ENCODE measurements at regions not wholly inside any gene's neighbourhood (a gene's known extent, or its start where the extent isn't known, plus 50 kb on each side); places are given as distances from the start of the nearest gene placed in this dataset.
"Not testable (repeated sequence)": the region's sequence is repeated elsewhere in the genome, so short reads cannot be mapped to it uniquely, and the experiment has no call there.

GRCh38 chr12:93229494-93230325 is 148.0 kb upstream of the NUDT4 start:
- Mint-ChIP-seq H3K9me3 (no peaks in the 10 kb centered on the region), H3K4me3 (ENCODE audit: low read depth) (no peak overlapping the region), H3K27ac (no peak overlapping the region), H3K36me3 (ENCODE audit: low read depth) (no peaks in the 10 kb centered on the region), H3K4me1 (ENCODE audit: low read depth) (no peaks in the 10 kb centered on the region), H3K27me3 (ENCODE audit: low read depth) (peaks cover 6% of the 10 kb centered on the region)
- DNase-seq (ENCODE audit: low spot score): no peak
- intact Hi-C loops (cut with micrococcal nuclease): no loop called here

GRCh38 chr12:93230326-93230720 is 147.4 kb upstream of the NUDT4 start:
- no peaks in the 10 kb centered on the region for H3K4me1 Mint-ChIP-seq (ENCODE audit: low read depth)
- H3K27me3 Mint-ChIP-seq (ENCODE audit: low read depth): peaks cover 6% of the 10 kb centered on the region
- H3K27ac Mint-ChIP-seq: no peak overlapping the region
- intact Hi-C loops (cut with micrococcal nuclease): no loop called here
- DNase-seq (ENCODE audit: low spot score): no peak
- no peak overlapping the region for H3K4me3 Mint-ChIP-seq (ENCODE audit: low read depth)
- H3K36me3 Mint-ChIP-seq (ENCODE audit: low read depth): no peaks in the 10 kb centered on the region
- H3K9me3 Mint-ChIP-seq: no peaks in the 10 kb centered on the region

GRCh38 chr12:93231938-93232337 is 145.8 kb upstream of the NUDT4 start:
- H3K27me3 Mint-ChIP-seq (ENCODE audit: low read depth): peaks cover 6% of the 10 kb centered on the region
- H3K27ac Mint-ChIP-seq: no peak overlapping the region
- no peaks in the 10 kb centered on the region for H3K4me1 Mint-ChIP-seq (ENCODE audit: low read depth)
- no peak overlapping the region for H3K4me3 Mint-ChIP-seq (ENCODE audit: low read depth)
- H3K9me3 Mint-ChIP-seq: no peaks in the 10 kb centered on the region
- H3K36me3 Mint-ChIP-seq (ENCODE audit: low read depth): no peaks in the 10 kb centered on the region
- DNase-seq (ENCODE audit: low spot score): no peak
- intact Hi-C loops (cut with micrococcal nuclease): no loop called here

DNA sequence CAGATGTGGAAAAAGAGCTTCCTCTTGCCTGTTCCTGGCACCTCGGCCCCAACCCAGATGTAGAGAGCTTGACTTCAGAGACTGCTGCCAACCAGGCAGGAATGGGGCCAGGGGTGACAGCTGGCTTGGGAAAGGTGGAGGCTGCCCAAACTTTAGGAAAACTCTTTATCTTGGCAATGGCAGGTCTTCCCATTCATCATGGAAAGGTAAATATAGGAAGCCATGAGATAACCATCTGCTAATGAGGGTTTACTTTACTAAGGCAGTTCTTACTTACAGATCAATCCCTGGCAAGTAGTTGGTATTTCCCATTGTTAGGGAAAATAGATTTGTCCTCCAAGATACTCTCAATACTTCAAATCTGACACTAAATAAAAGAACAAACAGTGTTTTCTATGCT is 143.1 kb upstream of the NUDT4 start:
- intact Hi-C loops (cut with micrococcal nuclease): no loop called here
- H3K4me1 Mint-ChIP-seq (ENCODE audit: low read depth): no peaks in the 10 kb centered on the region
- H3K27ac Mint-ChIP-seq: no peak overlapping the region
- H3K4me3 Mint-ChIP-seq (ENCODE audit: low read depth): no peak overlapping the region
- DNase-seq (ENCODE audit: low spot score): no peak
- H3K9me3 Mint-ChIP-seq: peaks cover 2% of the 10 kb centered on the region
- no peaks in the 10 kb centered on the region for H3K36me3 Mint-ChIP-seq (ENCODE audit: low read depth)
- H3K27me3 Mint-ChIP-seq (ENCODE audit: low read depth): no peaks in the 10 kb centered on the region

- intact Hi-C loops (cut with micrococcal nuclease): no loop called here
- H3K4me1 Mint-ChIP-seq (ENCODE audit: low read depth): no peaks in the 10 kb centered on the region
- no peak overlapping the region for H3K4me3 Mint-ChIP-seq (ENCODE audit: low read depth)
- DNase-seq (ENCODE audit: low spot score): no peak
- H3K9me3 Mint-ChIP-seq: peaks cover 6% of the 10 kb centered on the region
- no peak overlapping the region for H3K27ac Mint-ChIP-seq
- no peaks in the 10 kb centered on the region for H3K36me3 Mint-ChIP-seq (ENCODE audit: low read depth)
- no peaks in the 10 kb centered on the region for H3K27me3 Mint-ChIP-seq (ENCODE audit: low read depth)
These were observed 141.8 kb upstream of the NUDT4 start for GRCh38 chr12:93235881-93236280.

GRCh38 chr12:93237235-93237915 is 140.3 kb upstream of the NUDT4 start:
- intact Hi-C loops (cut with micrococcal nuclease): no loop called here
- no peaks in the 10 kb centered on the region for H3K36me3 Mint-ChIP-seq (ENCODE audit: low read depth)
- H3K27ac Mint-ChIP-seq: no peak overlapping the region
- DNase-seq (ENCODE audit: low spot score): no peak
- no peaks in the 10 kb centered on the region for H3K27me3 Mint-ChIP-seq (ENCODE audit: low read depth)
- peaks cover 6% of the 10 kb centered on the region for H3K9me3 Mint-ChIP-seq
- no peaks in the 10 kb centered on the region for H3K4me1 Mint-ChIP-seq (ENCODE audit: low read depth)
- H3K4me3 Mint-ChIP-seq (ENCODE audit: low read depth): no peak overlapping the region

- H3K27ac Mint-ChIP-seq; H3K9me3 Mint-ChIP-seq; H3K27me3 Mint-ChIP-seq (ENCODE audit: low read depth); H3K36me3 Mint-ChIP-seq (ENCODE audit: low read depth); DNase-seq (ENCODE audit: low spot score); intact Hi-C loops (cut with micrococcal nuclease); H3K4me3 Mint-ChIP-seq (ENCODE audit: low read depth); H3K4me1 Mint-ChIP-seq (ENCODE audit: low read depth): not testable (repeated sequence)
These were observed 139.0 kb upstream of the NUDT4 start for GRCh38 chr12:93238512-93239262.

- intact Hi-C loops (cut with micrococcal nuclease): loop anchor here (5.0 to 10.0 kb wide), 2 partner anchors 138 to 145 kb away; partner anchors contain the start of gene NUDT4
- H3K4me3 Mint-ChIP-seq (ENCODE audit: low read depth); DNase-seq (ENCODE audit: low spot score); H3K36me3 Mint-ChIP-seq (ENCODE audit: low read depth); H3K9me3 Mint-ChIP-seq; H3K27ac Mint-ChIP-seq; H3K27me3 Mint-ChIP-seq (ENCODE audit: low read depth): not testable (repeated sequence)
- peaks cover 16% of the 10 kb centered on the region for H3K4me1 Mint-ChIP-seq (ENCODE audit: low read depth)
These were observed 137.9 kb upstream of the NUDT4 start for GRCh38 chr12:93239789-93240188.

- no peak overlapping the region for H3K4me3 Mint-ChIP-seq (ENCODE audit: low read depth)
- H3K4me1 Mint-ChIP-seq (ENCODE audit: low read depth): peaks cover 30% of the 10 kb centered on the region
- peaks cover 6% of the 10 kb centered on the region for H3K9me3 Mint-ChIP-seq
- H3K27ac Mint-ChIP-seq: no peak overlapping the region
- H3K36me3 Mint-ChIP-seq (ENCODE audit: low read depth): no peaks in the 10 kb centered on the region
- DNase-seq (ENCODE audit: low spot score): no peak
- H3K27me3 Mint-ChIP-seq (ENCODE audit: low read depth): no peaks in the 10 kb centered on the region
- intact Hi-C loops (cut with micrococcal nuclease): loop anchor here (5.0 to 10.0 kb wide), 2 partner anchors 135 to 148 kb away; partner anchors contain the start of gene NUDT4
These were observed 135.4 kb upstream of the NUDT4 start for GRCh38 chr12:93242154-93242972.

- H3K4me3 Mint-ChIP-seq (ENCODE audit: low read depth): no peak overlapping the region
- no peak overlapping the region for H3K27ac Mint-ChIP-seq
- peaks cover 6% of the 10 kb centered on the region for H3K9me3 Mint-ChIP-seq
- no peak for DNase-seq (ENCODE audit: low spot score)
- intact Hi-C loops (cut with micrococcal nuclease): loop anchor here (5.0 to 10.0 kb wide), 2 partner anchors 134 to 149 kb away; partner anchors contain the start of gene NUDT4
- no peaks in the 10 kb centered on the region for H3K36me3 Mint-ChIP-seq (ENCODE audit: low read depth)
- peaks cover 33% of the 10 kb centered on the region for H3K4me1 Mint-ChIP-seq (ENCODE audit: low read depth)
- H3K27me3 Mint-ChIP-seq (ENCODE audit: low read depth): no peaks in the 10 kb centered on the region
These were observed 134.4 kb upstream of the NUDT4 start for GRCh38 chr12:93243382-93243688.

- DNase-seq (ENCODE audit: low spot score): no peak
- peaks cover 37% of the 10 kb centered on the region for H3K4me1 Mint-ChIP-seq (ENCODE audit: low read depth)
- H3K36me3 Mint-ChIP-seq (ENCODE audit: low read depth): no peaks in the 10 kb centered on the region
- peaks cover 6% of the 10 kb centered on the region for H3K9me3 Mint-ChIP-seq
- H3K27me3 Mint-ChIP-seq (ENCODE audit: low read depth): no peaks in the 10 kb centered on the region
- no peak overlapping the region for H3K4me3 Mint-ChIP-seq (ENCODE audit: low read depth)
- peak overlapping the region; percentile 2 for H3K27ac Mint-ChIP-seq
- intact Hi-C loops (cut with micrococcal nuclease): loop anchor here (5.0 to 10.0 kb wide), 2 partner anchors 133 to 149 kb away; partner anchors contain the start of gene NUDT4
These were observed 133.8 kb upstream of the NUDT4 start for GRCh38 chr12:93243689-93244513.

Measured in activated T-helper 2 cell treated with anti-CD3 and anti-CD28 coated beads, Interferon-gamma antibody, Interleukin-2, Interleukin-4, amounts not matched to agents 10 μg/mL and 5 μg/mL and 100 μg/mL, durations not matched to agents 14 hours and 24 hours and 36 hours (primary cell).